Stimulated activated CD4-positive, alpha-beta T cell treated with anti-CD3 and anti-CD28 coated beads, Interleukin-4, amount 100 ng/mL, for 48 hours (primary cell): ENCODE measurements at regions not wholly inside any gene's neighbourhood (a gene's known extent, or its start where the extent isn't known, plus 50 kb on each side); places are given as distances from the start of the nearest gene placed in this dataset.
A peak's percentile ranks its signal among the peaks of the same experiment; 100 is the strongest.

ENCODE experiments used
- DNase-seq, 2 donors: peaks; one replicate each; pipeline ENCODE4 v3.0.0-alpha.2; 2020; ENCODE audit warnings: low read depth in 2 of 2

DNA sequence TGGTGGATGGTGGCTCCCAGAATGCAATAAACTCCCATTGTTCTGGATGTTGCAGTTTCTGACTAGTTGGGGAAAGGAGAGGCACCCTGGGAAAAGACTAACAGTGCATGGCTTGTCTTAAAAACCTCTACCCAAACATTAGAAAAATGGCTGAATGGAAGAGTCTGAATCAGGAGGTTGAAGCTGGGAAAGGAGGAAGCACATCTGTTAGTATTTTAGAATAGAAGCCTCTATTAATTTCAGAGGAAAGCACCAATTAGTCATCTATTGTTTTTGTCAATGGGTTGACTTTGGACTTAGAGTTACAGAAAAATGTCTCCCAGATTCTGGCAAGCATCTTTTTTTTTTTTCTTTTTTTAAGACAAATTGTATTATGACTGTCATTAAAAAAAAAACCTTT, 56.1 kb upstream of the ELMO1 start:
- no peak for DNase-seq

GRCh38 chr7:37505750-37506353, 57.2 kb upstream of the ELMO1 start:
- DNase-seq: no peak

GRCh38 chr7:37508118-37508517, 59.5 kb upstream of the ELMO1 start:
- no peak for DNase-seq

DNA sequence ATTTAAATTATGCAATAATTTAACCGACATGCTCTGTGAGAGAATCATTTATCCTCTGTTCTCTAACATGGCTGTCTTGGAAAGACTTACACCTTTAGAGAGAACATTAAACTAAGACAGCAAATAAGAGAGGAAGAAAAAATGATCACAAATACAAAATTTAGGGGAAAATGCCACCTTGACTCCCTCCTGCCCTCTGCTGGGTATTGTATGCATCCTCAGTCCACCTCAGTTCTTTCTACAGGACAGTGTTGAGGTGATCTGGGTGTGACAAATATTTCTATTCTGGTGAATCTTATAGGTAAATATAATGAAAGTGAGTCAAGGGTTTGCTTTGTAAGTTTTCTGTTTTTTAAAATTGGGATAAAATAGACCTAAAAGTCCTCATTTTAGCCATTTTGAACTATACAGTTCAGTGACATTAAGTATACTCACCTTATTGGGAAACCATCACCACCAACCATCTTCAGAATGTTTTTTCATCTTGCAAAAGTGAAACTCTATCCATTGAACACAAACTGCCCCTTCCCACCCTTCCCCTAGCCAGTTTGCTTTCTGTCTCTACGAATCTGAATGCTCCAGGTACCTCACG, 61.5 kb upstream of the ELMO1 start:
- peak in 1 of 2 donors; percentile 3 for DNase-seq

DNA sequence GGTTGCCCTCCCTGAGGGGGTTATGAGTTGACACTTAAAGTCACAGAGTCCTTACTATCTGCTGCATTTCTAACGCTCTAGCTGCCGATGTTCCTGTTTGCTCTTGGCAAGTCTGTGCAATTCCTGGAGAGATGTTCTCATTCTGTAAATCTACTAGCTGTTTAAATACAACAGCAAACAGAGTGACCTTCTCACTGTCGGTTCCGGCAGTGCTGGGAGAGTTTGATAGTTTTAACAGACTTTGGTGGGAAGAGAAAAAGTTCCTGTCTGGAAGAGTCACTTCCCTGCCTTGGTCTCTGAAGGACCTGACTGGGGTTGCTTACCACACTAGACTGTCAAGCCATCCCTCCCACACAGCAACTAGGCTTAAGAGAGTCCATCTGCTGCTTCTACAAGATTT, 63.3 kb upstream of the ELMO1 start:
- DNase-seq: no peak

GRCh38 chr7:37514497-37514896, 65.8 kb upstream of the ELMO1 start:
- no peak for DNase-seq

- DNase-seq: no peak
Observed at GRCh38 chr7:37516664-37517063, 68.0 kb upstream of the ELMO1 start.

DNA sequence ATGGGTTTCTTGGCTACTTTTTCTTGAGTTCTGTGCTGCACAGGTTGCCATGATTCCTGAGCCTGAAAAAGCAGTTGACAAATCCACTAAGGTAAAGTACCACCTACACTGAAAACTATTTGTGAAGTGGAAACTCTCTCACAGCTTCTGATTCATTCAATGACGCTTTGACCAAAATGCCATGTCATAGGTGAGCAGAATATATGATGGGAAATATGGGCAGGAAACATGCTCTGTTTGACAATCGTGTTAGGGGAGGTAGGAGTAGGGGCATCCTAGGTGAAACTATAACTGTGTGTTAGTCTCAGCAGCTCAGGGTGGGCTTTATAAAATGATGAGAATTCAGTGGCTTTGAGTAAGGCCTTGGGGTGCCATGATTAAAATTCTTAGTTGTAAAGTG, 69.6 kb upstream of the ELMO1 start:
- no peak for DNase-seq

- DNase-seq: no peak
Observed at GRCh38 chr7:37524056-37524455, 75.4 kb upstream of the ELMO1 start.

- no peak for DNase-seq
Observed at GRCh38 chr7:37524797-37525196, 76.1 kb upstream of the ELMO1 start.

DNA sequence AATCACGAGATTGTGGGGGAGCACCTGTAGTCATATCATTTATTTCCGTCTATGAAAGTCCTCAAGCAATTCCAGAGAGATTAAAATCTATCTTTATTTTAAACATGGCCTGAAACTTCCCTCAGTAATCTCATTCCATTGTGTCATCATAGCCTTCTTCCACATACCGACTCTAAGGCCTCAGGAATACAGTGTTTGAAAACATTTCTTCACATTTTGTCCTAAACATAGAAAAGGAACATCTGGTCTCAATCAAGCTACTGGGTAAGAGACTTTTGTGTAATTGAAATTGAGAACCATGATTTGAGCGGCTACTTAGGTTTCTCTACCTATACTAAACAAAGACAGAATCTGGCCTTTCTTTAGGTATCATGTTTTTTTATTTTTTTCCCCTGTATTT, 78.0 kb upstream of the ELMO1 start:
- no peak for DNase-seq

GRCh38 chr7:37527109-37527508, 78.4 kb upstream of the ELMO1 start:
- no peak for DNase-seq

- no peak for DNase-seq
Observed at GRCh38 chr7:37531225-37531624, 82.6 kb upstream of the ELMO1 start.

- no peak for DNase-seq
Observed at GRCh38 chr7:37532636-37533035, 84.0 kb upstream of the ELMO1 start.

- no peak for DNase-seq
Observed at GRCh38 chr7:37534893-37535610, 86.4 kb upstream of the ELMO1 start.

- no peak for DNase-seq
Observed at GRCh38 chr7:37535841-37536240, 87.2 kb upstream of the ELMO1 start.

DNA sequence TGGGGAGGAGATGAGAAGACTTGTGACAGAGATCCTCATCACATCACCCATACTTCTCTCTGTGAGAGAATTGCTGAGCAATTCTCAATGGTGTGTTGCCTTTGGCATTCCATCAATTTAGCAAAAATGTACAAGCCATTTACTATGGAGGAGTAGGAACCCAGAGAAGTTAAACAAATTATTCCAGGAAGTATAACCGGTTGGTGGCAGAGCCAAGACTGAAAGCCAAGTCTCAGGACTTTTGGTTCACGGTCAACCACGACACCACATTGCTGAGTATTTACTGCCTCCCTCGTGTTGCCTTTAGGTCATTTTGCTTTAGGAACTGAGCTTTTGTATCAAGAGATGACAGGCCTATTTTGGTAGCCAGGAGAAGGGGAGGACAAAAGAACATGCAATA, 88.0 kb upstream of the ELMO1 start:
- no peak for DNase-seq

DNA sequence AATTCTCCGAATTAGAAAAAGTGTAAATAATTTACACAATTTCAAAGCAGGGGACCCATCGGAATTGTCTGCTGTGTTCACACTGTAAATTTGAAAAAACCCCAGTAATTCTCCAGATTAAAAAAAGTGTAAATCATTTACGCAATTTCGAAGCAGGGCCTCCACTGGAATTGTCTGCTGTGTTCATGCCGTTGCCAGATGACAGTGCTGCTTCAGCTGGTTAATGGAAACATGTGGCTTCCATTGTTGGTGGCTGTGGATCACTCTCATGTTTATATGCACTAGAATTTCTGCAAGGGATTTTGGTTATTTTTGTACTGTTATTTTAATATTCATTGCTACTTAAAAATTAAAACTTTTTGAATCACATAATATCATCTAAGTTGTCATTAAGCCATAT, 88.8 kb upstream of the ELMO1 start:
- no peak for DNase-seq

DNA sequence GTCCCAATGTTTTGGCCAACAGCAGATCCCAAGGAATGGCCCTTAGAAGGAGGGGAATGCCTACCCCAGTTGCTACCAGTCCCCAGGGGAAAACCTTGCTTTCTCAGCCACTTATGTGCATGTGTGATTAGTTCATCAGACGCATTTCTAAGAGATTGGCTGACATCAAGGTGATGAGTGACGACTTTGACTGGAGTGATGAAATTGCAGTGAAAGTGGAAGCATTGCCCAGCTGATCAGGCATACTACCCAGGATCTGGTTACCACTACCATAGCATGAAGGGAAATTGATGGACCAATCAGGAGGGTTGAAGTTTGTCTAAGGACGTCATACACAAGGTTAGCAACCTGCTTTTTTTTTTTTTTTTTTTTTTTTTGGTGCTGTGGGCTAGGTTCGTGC, 90.3 kb upstream of the ELMO1 start:
- no peak for DNase-seq

DNA sequence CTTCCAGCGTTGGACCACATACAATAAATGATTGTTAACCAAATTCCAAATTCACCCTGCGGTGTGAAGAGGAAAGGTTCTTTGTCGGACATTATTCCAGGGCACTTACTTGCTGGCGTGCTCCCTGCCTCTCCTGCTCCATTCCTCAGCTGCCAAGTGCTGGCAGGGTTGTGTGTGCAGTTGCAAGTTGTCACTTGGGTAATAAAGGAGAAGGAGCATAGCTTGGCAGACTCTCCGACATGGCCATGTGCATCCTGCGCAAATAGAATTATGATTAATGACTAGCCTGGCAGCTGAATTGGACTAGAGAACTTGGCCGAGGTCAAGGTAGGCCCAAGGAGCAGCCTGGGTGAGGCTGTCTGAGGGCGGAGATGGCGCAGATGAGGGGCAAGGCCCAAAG, 92.3 kb upstream of the ELMO1 start:
- no peak for DNase-seq

DNA sequence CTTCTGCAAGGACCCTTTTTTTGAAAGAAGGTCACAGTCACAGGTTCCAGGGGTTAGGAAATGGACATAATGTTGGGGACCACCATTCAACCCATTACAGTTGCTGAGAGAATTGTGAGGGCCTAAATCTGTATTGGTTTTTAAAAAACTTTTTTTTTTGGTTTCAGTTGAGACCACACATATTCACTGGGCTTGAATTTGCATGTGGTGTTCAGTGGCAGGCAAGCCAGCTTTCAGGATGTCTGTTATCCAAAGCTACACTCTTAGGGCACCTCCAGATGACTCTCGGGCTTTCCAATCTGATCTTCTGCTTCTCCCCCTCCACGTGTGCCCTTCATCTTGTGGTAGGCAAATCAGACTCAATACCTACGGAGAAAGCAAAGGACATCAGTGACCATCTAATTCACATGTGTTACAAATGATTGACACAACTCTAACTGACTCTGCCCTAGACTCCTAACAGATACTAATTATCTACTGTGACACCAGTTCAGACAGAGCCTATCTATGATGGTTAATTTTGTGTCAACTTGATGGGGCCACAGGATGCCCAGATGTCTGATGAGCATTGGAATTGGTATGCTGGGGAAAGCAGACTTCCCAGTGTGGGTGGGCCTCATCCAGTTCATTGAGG, 93.3 kb upstream of the ELMO1 start:
- no peak for DNase-seq

GRCh38 chr7:37545619-37546534, 97.2 kb upstream of the ELMO1 start:
- DNase-seq: no peak
